Uterus (tissue), 2 donors: ENCODE measurements at regions not wholly inside any gene's neighbourhood (a gene's known extent, or its start where the extent isn't known, plus 50 kb on each side); places are given as distances from the start of the nearest gene placed in this dataset.

Experiments
- POLR2A ChIP-seq, 2 donors: fragments of 450-650 bp; IDR thresholded peaks; one replicate each; pipeline ENCODE4 v1.6.1; 2016; ENCODE audit warnings: antibody characterized with exemption in 2 of 2, mild to moderate bottlenecking in 1 of 2, moderate library complexity in 1 of 2
- TF ChIP-seq, protein P1 (sequence below), 4 experiments: fragments of 200-600 bp in 2 of 4; fragments of 450-650 bp in 2 of 4; sonication (generic) in 2 of 4; IDR thresholded peaks; one replicate each; pipeline ENCODE4 v1.5.1; 2016 to 2019; ENCODE audit warnings: antibody characterized with exemption in 4 of 4, mild to moderate bottlenecking in 2 of 4, moderate library complexity in 1 of 4

DNA sequence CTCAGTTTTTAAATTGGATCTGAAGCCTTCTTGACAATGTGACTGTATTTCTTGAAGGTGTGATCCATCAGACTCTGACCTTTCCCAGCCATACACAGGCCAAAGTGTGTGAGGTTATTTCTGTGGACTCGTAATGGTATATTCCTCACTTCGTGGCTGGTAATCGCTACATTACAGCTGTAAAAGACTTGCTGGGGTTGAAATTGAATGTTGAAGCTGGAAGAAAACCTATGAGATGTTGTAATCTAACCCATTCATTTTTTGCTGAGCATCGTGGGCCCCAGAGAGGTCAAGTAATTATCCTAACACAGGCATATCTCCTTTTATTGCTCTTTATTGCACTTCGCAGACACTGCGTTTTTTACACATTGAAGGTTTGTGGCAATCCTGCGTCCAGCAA, 405.6 kb upstream of the ZP4 start:
- TF ChIP-seq, protein P1, sequence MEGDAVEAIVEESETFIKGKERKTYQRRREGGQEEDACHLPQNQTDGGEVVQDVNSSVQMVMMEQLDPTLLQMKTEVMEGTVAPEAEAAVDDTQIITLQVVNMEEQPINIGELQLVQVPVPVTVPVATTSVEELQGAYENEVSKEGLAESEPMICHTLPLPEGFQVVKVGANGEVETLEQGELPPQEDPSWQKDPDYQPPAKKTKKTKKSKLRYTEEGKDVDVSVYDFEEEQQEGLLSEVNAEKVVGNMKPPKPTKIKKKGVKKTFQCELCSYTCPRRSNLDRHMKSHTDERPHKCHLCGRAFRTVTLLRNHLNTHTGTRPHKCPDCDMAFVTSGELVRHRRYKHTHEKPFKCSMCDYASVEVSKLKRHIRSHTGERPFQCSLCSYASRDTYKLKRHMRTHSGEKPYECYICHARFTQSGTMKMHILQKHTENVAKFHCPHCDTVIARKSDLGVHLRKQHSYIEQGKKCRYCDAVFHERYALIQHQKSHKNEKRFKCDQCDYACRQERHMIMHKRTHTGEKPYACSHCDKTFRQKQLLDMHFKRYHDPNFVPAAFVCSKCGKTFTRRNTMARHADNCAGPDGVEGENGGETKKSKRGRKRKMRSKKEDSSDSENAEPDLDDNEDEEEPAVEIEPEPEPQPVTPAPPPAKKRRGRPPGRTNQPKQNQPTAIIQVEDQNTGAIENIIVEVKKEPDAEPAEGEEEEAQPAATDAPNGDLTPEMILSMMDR (IDR thresholded peaks at IDR 0.05), result no peak
- no peak for TF ChIP-seq POLR2A (IDR thresholded peaks at IDR 0.05)
